Inflammatory macrophage treated with lipopolysaccharide for 4 hours (primary cell): ENCODE measurements at regions not wholly inside any gene's neighbourhood (a gene's known extent, or its start where the extent isn't known, plus 50 kb on each side); places are given as distances from the start of the nearest gene placed in this dataset.

Source experiments
- DNase-seq: peaks from one replicate; pipeline ENCODE4 v3.0.0-alpha.2; 2020

GRCh38 chr2:128403814-128404708 lies 85.4 kb upstream of the HS6ST1 start:
- DNase-seq: no peak

- no peak for DNase-seq
These were observed 86.2 kb upstream of the HS6ST1 start for GRCh38 chr2:128404709-128405466.

GRCh38 chr2:128405467-128405900 lies 86.8 kb upstream of the HS6ST1 start:
- no peak for DNase-seq

- DNase-seq: no peak
These were observed 87.4 kb upstream of the HS6ST1 start for GRCh38 chr2:128405981-128406613.

DNA sequence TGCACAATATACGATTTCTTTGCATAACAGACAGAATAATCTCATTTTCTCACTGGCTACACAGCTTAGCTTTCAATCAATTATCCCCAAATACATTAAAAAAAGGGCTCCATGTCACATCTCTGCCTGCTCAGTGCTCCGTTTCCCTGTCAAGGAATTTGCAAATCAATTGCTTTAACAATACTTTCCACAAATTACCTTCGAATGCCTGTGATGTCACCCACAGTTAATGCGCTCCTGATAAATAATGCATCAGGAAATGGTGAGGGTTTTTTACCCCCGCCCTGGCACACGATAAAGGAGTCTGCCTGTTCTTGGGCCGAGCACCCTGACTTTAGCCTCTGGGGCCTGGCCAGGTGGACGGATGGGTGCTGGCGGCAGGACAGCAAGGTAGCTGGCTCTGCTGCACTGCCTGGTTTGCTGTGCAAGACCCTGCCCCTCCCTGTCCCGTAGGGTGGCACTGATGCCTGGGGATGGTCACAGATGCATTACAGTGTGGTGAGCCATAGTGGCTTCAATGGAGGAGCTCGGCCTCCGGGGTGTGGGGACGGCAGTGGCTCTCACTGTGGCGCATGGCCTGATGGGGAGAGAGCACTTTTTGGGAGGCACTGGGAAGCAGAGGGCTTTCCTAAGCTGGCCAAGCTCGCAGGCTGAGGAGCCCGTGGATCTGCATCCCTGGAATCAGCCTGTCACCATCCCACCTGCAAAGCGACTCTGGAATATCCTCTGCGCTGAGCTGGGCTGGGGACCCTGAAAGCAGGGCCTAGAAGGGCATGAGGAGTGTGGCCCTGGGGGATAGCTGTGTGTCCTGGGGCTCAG lies 88.3 kb upstream of the HS6ST1 start:
- DNase-seq: no peak

- peak; percentile 5 for DNase-seq
These were observed 90.0 kb upstream of the HS6ST1 start for GRCh38 chr2:128408349-128409305.

- no peak for DNase-seq
These were observed 90.8 kb upstream of the HS6ST1 start for GRCh38 chr2:128409326-128410034.

- peak; percentile 8 for DNase-seq
These were observed 91.5 kb upstream of the HS6ST1 start for GRCh38 chr2:128410035-128410757.

- DNase-seq: no peak
These were observed 92.1 kb upstream of the HS6ST1 start for GRCh38 chr2:128410758-128411215.

DNA sequence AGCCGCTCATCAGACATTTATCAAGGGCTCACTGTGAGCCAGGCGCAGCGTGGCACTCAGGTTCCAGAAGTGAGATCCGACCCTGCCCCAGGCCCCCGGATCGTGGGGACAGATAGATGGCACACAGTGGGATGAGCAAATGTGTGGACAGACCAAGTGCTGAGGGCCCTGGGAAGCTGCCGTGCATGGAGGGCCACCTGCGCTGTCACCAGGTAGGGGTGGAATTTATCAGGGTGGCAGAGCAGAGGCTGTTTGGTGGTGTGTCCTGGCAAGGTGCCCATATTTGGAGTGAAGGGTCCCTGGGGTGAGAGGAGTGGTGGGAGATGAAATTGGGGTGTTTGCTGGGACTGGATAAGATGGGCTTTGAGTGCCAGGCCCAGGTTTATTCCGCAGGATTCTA lies 92.8 kb upstream of the HS6ST1 start:
- DNase-seq: no peak

DNA sequence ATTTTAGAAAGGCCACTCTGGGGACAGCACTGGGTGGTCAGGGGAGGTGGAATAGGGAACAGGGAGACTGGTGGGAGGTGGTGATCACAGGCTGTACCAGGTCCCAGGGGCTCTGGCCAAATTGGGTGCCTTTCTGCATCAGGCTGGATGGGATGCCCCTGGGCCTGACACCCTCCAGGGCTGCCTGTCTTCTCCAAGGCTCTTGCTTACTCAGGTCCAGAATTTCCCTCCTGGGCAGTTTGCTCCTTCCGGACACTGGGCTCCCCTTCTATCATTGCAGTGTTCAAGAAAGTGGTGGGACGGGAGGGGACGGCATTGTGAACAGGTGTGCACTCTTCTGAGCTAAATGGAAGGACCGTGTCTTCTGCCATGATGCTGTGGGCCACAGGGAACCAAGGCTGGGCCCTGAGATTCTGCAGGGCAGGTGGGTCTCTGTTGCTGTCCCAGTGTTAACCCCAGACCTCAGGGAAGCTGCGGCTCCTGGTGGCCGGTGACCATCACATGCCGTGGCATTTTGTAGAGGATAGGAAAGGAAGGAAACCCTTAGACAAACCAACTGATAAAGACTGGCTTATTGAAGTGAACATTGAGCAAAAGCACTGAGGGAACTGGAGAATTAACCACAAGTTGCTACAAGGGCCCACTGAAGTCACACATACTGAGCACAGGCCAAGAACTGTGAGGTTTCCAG lies 93.7 kb upstream of the HS6ST1 start:
- DNase-seq: no peak

GRCh38 chr2:128413014-128413717 lies 94.5 kb upstream of the HS6ST1 start:
- DNase-seq: no peak

- no peak for DNase-seq
These were observed 95.2 kb upstream of the HS6ST1 start for GRCh38 chr2:128413718-128414341.

DNA sequence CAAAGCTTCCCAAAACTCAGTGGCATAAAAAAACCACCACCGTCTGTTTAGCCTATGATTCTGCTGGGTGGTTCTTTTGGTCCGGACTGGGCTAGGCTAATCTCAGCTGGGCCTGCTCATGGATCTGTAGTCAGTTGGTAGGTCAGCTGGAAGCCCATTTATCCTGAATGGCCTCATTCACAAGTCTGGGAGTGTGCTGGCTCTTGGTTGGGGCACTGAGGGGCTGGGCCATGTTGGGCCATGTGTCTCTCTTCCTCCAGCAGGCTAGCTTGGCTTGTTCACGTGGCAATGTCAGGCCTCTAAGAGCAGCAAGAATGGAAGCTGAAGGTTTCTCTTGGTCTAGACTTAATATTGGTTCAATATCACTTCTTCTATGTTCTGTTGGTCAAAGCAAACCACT lies 95.7 kb upstream of the HS6ST1 start:
- no peak for DNase-seq

GRCh38 chr2:128414946-128415778 lies 96.5 kb upstream of the HS6ST1 start:
- DNase-seq: no peak

DNA sequence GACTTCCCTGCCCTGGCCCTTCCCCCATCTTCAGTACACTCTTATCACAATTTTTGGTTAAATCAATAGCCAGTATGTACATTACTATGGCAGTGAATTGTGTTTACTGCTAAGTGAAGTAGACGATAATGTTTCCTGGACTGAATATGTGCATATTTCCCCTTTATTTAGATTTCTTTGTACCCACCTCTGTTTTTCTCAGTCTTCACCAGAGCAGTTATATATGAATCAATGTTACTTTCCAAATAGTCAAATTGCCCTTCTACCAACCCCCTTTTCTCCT lies 97.1 kb upstream of the HS6ST1 start:
- no peak for DNase-seq

DNA sequence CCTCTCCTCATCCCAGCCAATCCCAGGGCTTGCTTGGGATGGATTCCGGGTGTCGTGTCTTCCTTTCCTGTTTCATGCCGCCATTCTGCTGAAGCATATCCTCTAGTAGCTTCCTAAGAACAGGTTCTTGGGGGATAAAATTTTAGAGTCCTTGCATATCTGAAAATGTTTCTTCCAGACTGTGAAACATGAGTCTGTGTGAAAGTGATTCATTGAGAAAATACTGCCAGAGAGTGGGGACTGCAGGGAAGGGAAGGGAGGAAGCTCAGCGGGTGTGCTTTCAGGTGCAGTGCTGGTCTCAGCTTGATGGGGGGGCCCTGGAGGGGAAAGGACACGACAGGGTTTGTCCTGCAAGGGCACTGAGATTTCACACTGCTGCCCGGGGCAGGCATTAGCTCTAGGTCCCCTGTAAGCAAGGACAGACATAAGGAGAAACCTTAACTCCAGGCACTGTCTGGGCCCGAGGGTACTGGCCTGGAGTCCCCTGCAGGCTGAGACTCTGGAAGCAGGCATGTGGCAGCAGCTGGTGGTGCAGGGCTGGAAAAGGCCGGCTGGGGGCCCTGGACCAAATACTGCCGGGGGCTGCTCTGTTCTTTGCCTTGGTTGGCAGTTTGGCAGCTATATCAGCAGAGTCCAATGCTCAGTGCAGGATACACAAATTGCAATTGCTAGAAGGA lies 97.6 kb upstream of the HS6ST1 start:
- no peak for DNase-seq
